DOHH2 (cell line): ENCODE measurements at regions not wholly inside any gene's neighbourhood (a gene's known extent, or its start where the extent isn't known, plus 50 kb on each side); places are given as distances from the start of the nearest gene placed in this dataset.

ENCODE experiments used
- EZH2phosphoT487 ChIP-seq: fragments of 200-600 bp; sonication (generic); IDR thresholded peaks from 2 replicates; pipeline ENCODE4 v1.6.1; 2017; ENCODE audit warnings: borderline replicate concordance, mild to moderate bottlenecking, antibody characterized with exemption, low read length, moderate library complexity, mixed read lengths
- TF ChIP-seq, protein P1 (sequence below): fragments of 200-600 bp; sonication (generic); IDR thresholded peaks from one replicate; pipeline ENCODE4 v1.5.1; 2014; ENCODE audit warnings: antibody characterized with exemption, mild to moderate bottlenecking, low read depth, low read length; ENCODE audit not compliant: poor library complexity, severe bottlenecking

DNA sequence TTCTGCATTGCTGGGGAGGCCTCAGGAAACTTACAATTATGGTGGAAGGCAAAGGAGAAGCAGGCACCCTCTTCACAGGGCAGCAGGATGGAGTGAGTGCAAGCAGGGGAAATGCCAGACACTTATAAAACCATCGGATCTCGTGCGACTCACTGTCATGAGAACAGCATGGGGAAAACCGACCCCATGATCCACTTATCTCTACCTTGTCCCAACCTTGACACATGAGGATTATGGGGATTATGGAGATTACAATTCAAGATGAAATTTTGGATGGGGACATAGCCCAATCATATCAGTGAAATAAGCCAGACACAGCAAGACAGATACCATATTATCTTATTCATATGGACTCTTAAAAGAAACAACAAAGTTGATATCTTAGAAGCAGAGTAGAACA is 134.9 kb downstream of the C4orf33 start:
- TF ChIP-seq, protein P1, sequence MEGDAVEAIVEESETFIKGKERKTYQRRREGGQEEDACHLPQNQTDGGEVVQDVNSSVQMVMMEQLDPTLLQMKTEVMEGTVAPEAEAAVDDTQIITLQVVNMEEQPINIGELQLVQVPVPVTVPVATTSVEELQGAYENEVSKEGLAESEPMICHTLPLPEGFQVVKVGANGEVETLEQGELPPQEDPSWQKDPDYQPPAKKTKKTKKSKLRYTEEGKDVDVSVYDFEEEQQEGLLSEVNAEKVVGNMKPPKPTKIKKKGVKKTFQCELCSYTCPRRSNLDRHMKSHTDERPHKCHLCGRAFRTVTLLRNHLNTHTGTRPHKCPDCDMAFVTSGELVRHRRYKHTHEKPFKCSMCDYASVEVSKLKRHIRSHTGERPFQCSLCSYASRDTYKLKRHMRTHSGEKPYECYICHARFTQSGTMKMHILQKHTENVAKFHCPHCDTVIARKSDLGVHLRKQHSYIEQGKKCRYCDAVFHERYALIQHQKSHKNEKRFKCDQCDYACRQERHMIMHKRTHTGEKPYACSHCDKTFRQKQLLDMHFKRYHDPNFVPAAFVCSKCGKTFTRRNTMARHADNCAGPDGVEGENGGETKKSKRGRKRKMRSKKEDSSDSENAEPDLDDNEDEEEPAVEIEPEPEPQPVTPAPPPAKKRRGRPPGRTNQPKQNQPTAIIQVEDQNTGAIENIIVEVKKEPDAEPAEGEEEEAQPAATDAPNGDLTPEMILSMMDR = no peak
- TF ChIP-seq EZH2phosphoT487 = no peak
